ENCODE measurements at regions not wholly inside any gene's neighbourhood (a gene's known extent, or its start where the extent isn't known, plus 50 kb on each side); places are given as distances from the start of the nearest gene placed in this dataset.

DNA sequence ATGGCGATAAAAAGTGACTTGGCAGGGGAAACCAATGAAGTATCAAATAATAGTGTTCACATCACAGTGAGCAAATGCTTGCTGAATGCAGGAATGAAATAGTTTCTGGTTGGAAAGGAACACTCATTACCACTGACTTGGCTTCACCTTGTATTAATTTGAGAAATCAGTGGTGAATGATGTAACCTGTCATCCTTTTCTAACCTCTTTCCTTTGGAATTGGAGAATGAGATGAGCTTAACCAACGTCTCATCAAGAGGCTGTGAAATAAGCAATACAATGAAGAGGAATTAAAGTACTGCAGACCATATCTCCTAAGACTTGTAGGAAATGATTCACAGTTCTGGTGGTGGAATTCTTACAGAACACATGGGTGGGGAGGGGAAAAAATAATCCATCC is 192.2 kb downstream of the DMAC1 start:
- TF ChIP-seq, protein P1, sequence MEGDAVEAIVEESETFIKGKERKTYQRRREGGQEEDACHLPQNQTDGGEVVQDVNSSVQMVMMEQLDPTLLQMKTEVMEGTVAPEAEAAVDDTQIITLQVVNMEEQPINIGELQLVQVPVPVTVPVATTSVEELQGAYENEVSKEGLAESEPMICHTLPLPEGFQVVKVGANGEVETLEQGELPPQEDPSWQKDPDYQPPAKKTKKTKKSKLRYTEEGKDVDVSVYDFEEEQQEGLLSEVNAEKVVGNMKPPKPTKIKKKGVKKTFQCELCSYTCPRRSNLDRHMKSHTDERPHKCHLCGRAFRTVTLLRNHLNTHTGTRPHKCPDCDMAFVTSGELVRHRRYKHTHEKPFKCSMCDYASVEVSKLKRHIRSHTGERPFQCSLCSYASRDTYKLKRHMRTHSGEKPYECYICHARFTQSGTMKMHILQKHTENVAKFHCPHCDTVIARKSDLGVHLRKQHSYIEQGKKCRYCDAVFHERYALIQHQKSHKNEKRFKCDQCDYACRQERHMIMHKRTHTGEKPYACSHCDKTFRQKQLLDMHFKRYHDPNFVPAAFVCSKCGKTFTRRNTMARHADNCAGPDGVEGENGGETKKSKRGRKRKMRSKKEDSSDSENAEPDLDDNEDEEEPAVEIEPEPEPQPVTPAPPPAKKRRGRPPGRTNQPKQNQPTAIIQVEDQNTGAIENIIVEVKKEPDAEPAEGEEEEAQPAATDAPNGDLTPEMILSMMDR (optimal IDR thresholded peaks at IDR 0.05 in 1 of 3, IDR thresholded peaks at IDR 0.05 in 1 of 3, conservative IDR thresholded peaks at IDR 0.05 in 1 of 3; ENCODE audit: extremely low read depth in 1 of 3, insufficient read depth in 2 of 3, low read length in 3 of 3), result no peak
- TF ChIP-seq EZH2 (IDR thresholded peaks at IDR 0.05; ENCODE audit: low read length), result no peak

Data from keratinocyte (primary cell).